Neuron (in vitro differentiated cells): ENCODE measurements at regions not wholly inside any gene's neighbourhood (a gene's known extent, or its start where the extent isn't known, plus 50 kb on each side); places are given as distances from the start of the nearest gene placed in this dataset.

ENCODE experiments used
- H2AFZ ChIP-seq: one replicate; pipeline ENCODE4 v1.6.1; 2013; ENCODE audit warnings: low read depth, mild to moderate bottlenecking, inconsistent platforms, low read length, moderate library complexity
- H3K27me3 ChIP-seq: one replicate; pipeline ENCODE4 v1.6.1; 2013; ENCODE audit warnings: low read length; ENCODE audit not compliant: insufficient read depth
- H3K36me3 ChIP-seq: one replicate; pipeline ENCODE4 v1.6.1; 2013; ENCODE audit warnings: low read length; ENCODE audit not compliant: insufficient read depth
- H3K4me1 ChIP-seq: one replicate; pipeline ENCODE4 v1.6.1; 2013; ENCODE audit warnings: low read length; ENCODE audit not compliant: insufficient read depth
- H3K4me3 ChIP-seq: 2 replicates; pipeline ENCODE4 v1.5.1; 2013; ENCODE audit warnings: mild to moderate bottlenecking, low read length, moderate library complexity
- H3K9me3 ChIP-seq: one replicate; pipeline ENCODE4 v1.6.1; 2013; ENCODE audit warnings: low read length

GRCh38 chr1:194616835-194617234 is 1430.4 kb upstream of the B3GALT2 start:
- Histone ChIP-seq H2AFZ (no peak overlapping the region), H3K4me3 (no peak overlapping the region), H3K36me3 (no peaks in the 10 kb centered on the region), H3K27me3 (no peaks in the 10 kb centered on the region), H3K4me1 (no peaks in the 10 kb centered on the region), H3K9me3 (peaks cover 2% of the 10 kb centered on the region)

GRCh38 chr1:194602184-194602583 is 1415.8 kb upstream of the B3GALT2 start:
- Histone ChIP-seq H2AFZ (no peak overlapping the region), H3K4me3 (no peak overlapping the region), H3K9me3 (no peaks in the 10 kb centered on the region), H3K27me3 (no peaks in the 10 kb centered on the region), H3K36me3 (no peaks in the 10 kb centered on the region), H3K4me1 (no peaks in the 10 kb centered on the region)

DNA sequence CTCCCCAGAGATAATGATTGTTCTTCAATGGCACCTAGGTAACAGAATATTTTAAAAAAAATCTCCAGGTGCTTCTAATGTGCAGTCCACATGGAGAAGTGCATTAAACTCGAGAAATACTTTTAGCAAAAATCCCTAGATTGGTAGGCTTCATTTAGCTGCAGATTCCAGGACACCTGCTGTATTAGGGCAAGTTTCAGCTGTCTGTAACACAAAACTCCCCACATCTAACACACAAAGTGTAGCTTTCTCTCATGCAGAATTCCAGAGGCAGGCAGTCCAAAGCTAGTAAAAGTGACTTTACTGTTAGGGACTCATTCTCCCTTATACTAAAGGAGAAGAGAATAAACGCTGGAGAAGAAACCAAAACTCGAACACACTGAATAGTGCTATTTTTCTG is 1414.3 kb upstream of the B3GALT2 start:
- Histone ChIP-seq H3K4me3 (no peak overlapping the region), H2AFZ (no peak overlapping the region), H3K27me3 (no peaks in the 10 kb centered on the region), H3K36me3 (no peaks in the 10 kb centered on the region), H3K9me3 (no peaks in the 10 kb centered on the region), H3K4me1 (no peaks in the 10 kb centered on the region)

DNA sequence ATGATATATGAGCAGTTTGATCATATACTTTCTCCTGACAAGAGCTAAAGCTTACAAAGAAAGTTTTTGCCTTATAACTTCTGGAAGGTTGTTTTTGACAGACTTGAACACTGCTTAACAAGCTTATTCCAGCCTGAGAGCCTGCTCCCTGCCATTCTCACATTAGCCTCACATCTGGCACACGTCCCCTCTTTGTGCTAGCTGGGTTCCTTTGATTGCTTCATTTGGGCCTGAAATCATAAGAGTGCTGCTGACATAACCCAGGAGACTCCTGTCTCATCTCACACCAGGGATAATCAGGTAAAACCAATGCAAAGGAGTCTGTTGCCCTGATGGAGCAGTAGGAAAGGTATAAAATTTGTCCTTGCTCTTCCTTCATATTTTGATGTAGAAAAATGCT is 1411.7 kb upstream of the B3GALT2 start:
- Histone ChIP-seq H3K4me1 (no peaks in the 10 kb centered on the region), H3K36me3 (no peaks in the 10 kb centered on the region), H3K9me3 (no peaks in the 10 kb centered on the region), H3K4me3 (no peak overlapping the region), H2AFZ (no peak overlapping the region), H3K27me3 (no peaks in the 10 kb centered on the region)

GRCh38 chr1:194586302-194586701 is 1399.9 kb upstream of the B3GALT2 start:
- Histone ChIP-seq H3K27me3 (no peaks in the 10 kb centered on the region), H3K4me1 (no peaks in the 10 kb centered on the region), H3K9me3 (no peaks in the 10 kb centered on the region), H3K36me3 (no peaks in the 10 kb centered on the region), H2AFZ (no peak overlapping the region), H3K4me3 (no peak overlapping the region)

DNA sequence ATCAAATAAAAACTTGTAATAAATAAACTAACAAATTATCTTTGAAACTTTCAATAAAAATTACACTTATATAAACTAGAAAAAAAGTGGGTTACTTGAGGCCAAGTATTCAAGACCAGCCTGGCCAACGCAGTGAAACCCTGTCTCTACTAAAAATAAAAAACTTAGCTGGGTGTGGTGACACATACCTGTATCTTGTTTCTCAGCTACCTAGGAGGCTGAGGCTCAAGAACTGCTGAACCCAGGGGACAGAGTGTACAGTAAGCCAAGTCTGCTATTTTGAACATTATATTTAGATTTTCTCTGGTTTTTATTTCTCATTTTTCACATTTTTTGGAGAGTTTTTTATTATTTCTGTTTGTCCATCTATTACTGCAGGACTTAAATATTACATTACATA is 1397.6 kb upstream of the B3GALT2 start:
- Histone ChIP-seq H3K4me1 (no peaks in the 10 kb centered on the region), H2AFZ (no peak overlapping the region), H3K27me3 (no peaks in the 10 kb centered on the region), H3K9me3 (no peaks in the 10 kb centered on the region), H3K4me3 (no peak overlapping the region), H3K36me3 (no peaks in the 10 kb centered on the region)

- H3K4me1 ChIP-seq = no peaks in the 10 kb centered on the region
- no peaks in the 10 kb centered on the region for H3K27me3 ChIP-seq
- H3K4me3 ChIP-seq = no peak overlapping the region
- H3K9me3 ChIP-seq = no peaks in the 10 kb centered on the region
- no peaks in the 10 kb centered on the region for H3K36me3 ChIP-seq
- no peak overlapping the region for H2AFZ ChIP-seq
Measured at GRCh38 chr1:194570476-194570875, 1384.1 kb upstream of the B3GALT2 start.

- Histone ChIP-seq H3K4me1 (no peaks in the 10 kb centered on the region), H3K4me3 (no peak overlapping the region), H3K9me3 (no peaks in the 10 kb centered on the region), H2AFZ (no peak overlapping the region), H3K27me3 (no peaks in the 10 kb centered on the region), H3K36me3 (no peaks in the 10 kb centered on the region)
Measured at GRCh38 chr1:194568610-194569009, 1382.2 kb upstream of the B3GALT2 start.

DNA sequence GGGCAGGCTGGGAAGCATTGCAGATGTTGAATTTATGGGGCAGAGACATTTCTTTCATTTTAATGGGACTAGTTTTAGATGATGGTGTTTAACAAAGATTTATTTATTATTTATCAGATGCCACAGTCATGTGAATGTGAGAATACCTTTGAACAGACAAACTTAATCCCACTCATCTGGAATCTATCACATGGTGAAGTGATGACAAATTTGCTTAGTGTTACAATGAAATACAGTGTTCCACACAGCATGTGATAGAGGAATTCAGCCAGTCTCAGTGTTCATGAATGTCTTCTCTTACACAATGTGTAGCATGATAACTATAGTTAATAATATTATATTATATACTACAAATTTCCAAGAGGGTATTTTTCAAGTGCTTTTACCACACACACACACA is 1361.7 kb upstream of the B3GALT2 start:
- no peak overlapping the region for H2AFZ ChIP-seq
- no peaks in the 10 kb centered on the region for H3K9me3 ChIP-seq

DNA sequence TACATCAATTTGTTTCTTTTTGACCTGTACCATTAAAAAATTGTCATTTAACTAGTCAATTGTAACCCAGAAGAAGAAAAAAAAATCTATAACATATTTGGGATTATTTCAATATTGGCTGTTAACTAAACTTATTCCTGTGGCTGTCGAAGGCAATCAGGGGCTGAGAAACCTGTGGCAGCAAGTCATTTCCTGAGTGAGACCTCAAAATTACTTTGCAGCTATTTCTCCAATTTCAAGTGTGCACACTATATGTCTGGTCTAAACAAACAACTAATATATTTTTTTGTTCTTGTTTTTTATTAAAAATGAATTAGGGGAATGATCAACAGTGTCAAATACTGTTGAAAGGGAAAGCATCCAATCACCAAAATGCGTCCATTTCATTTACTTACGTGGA is 1357.6 kb upstream of the B3GALT2 start:
- Histone ChIP-seq H3K4me1 (no peaks in the 10 kb centered on the region), H3K36me3 (no peaks in the 10 kb centered on the region), H3K9me3 (no peaks in the 10 kb centered on the region), H2AFZ (no peak overlapping the region), H3K4me3 (no peak overlapping the region), H3K27me3 (no peaks in the 10 kb centered on the region)

More for the DNA sequence above, 1361.7 kb upstream of the B3GALT2 start:
- Histone ChIP-seq H3K4me1 (no peaks in the 10 kb centered on the region), H3K36me3 (no peaks in the 10 kb centered on the region), H3K4me3 (no peak overlapping the region), H3K27me3 (no peaks in the 10 kb centered on the region)

- H2AFZ ChIP-seq = no peak overlapping the region
- no peaks in the 10 kb centered on the region for H3K27me3 ChIP-seq
- H3K36me3 ChIP-seq = no peaks in the 10 kb centered on the region
- H3K4me1 ChIP-seq = no peaks in the 10 kb centered on the region
- H3K4me3 ChIP-seq = no peak overlapping the region
- H3K9me3 ChIP-seq = no peaks in the 10 kb centered on the region
Measured at GRCh38 chr1:194538453-194538852, 1352.0 kb upstream of the B3GALT2 start.

GRCh38 chr1:194537521-194537920 is 1351.1 kb upstream of the B3GALT2 start:
- Histone ChIP-seq H2AFZ (no peak overlapping the region), H3K4me1 (no peaks in the 10 kb centered on the region), H3K36me3 (no peaks in the 10 kb centered on the region), H3K4me3 (no peak overlapping the region), H3K9me3 (no peaks in the 10 kb centered on the region), H3K27me3 (no peaks in the 10 kb centered on the region)

- Histone ChIP-seq H3K4me1 (no peaks in the 10 kb centered on the region), H2AFZ (peak overlapping the region; percentile 32), H3K36me3 (no peaks in the 10 kb centered on the region), H3K9me3 (no peaks in the 10 kb centered on the region), H3K27me3 (no peaks in the 10 kb centered on the region), H3K4me3 (no peak overlapping the region)
Measured at GRCh38 chr1:194535369-194535768, 1349.0 kb upstream of the B3GALT2 start.

- H3K4me1 ChIP-seq = no peaks in the 10 kb centered on the region
- H3K27me3 ChIP-seq = no peaks in the 10 kb centered on the region
- H3K36me3 ChIP-seq = no peaks in the 10 kb centered on the region
- no peaks in the 10 kb centered on the region for H3K9me3 ChIP-seq
- H3K4me3 ChIP-seq = no peak overlapping the region
- H2AFZ ChIP-seq = peak overlapping the region; percentile 32
Measured at GRCh38 chr1:194534784-194535183, 1348.4 kb upstream of the B3GALT2 start.
